CD14-positive monocyte (primary cell): ENCODE measurements at regions not wholly inside any gene's neighbourhood (a gene's known extent, or its start where the extent isn't known, plus 50 kb on each side); places are given as distances from the start of the nearest gene placed in this dataset.

Experiments used
- DNase-seq, 3 donors: peaks; one replicate each; pipeline ENCODE4 v3.0.0-alpha.2; 2011 to 2022
- H2AFZ ChIP-seq: 2 replicates; pipeline ENCODE4 v1.6.0; 2012; ENCODE audit warnings: mild to moderate bottlenecking, low read depth, low read length, inconsistent platforms; ENCODE audit not compliant: insufficient read depth, poor library complexity, severe bottlenecking
- H3K27ac ChIP-seq, 2 donors: 1 replicate in 1 of 2; 2 replicates in 1 of 2; pipeline ENCODE4 v1.5.1; 2012 to 2013; ENCODE audit warnings: low read length in 2 of 2, control low read depth in 1 of 2, inconsistent platforms in 1 of 2, low read depth in 1 of 2, mild to moderate bottlenecking in 1 of 2
- H3K27me3 ChIP-seq, 2 donors: one replicate each; pipeline versions ENCODE4 v1.6.0 to v1.6.1; 2011 to 2013; ENCODE audit warnings: low read length in 2 of 2; ENCODE audit not compliant: control insufficient read depth in 2 of 2, insufficient read depth in 2 of 2
- H3K36me3 ChIP-seq, 2 donors: replicated peaks in 1 of 2; 1 replicate in 1 of 2; 2 replicates in 1 of 2; pipeline versions ENCODE4 v1.5.1 to v1.6.1; 2012 to 2013; ENCODE audit warnings: low read length in 2 of 2, control low read depth in 1 of 2, inconsistent platforms in 1 of 2, mild to moderate bottlenecking in 1 of 2; ENCODE audit not compliant: insufficient read depth in 2 of 2, control insufficient read depth in 1 of 2
- H3K4me1 ChIP-seq, 2 donors: 1 replicate in 1 of 2; 2 replicates in 1 of 2; pipeline versions ENCODE4 v1.5.1 to v1.6.1; 2012 to 2013; ENCODE audit warnings: low read length in 2 of 2, control low read depth in 1 of 2, inconsistent platforms in 1 of 2, mild to moderate bottlenecking in 1 of 2, moderate library complexity in 1 of 2; ENCODE audit not compliant: insufficient read depth in 2 of 2, control insufficient read depth in 1 of 2
- H3K4me2 ChIP-seq: replicated peaks from 2 replicates; pipeline ENCODE3; 2012; ENCODE audit warnings: low read length, moderate library complexity, mild to moderate bottlenecking; ENCODE audit not compliant: poor library complexity, severe bottlenecking; ENCODE audit errors: extremely low read depth
- H3K4me3 ChIP-seq, 3 experiments: fragments of 200-600 bp in 1 of 3; sonication (generic) in 1 of 3; replicated peaks in 1 of 3; 1 replicate in 2 of 3; 2 replicates in 1 of 3; pipeline ENCODE4 v1.5.1; 2011 to 2013; ENCODE audit warnings: low read length in 3 of 3, mild to moderate bottlenecking in 3 of 3, control low read depth in 2 of 3, low read depth in 2 of 3, inconsistent platforms in 1 of 3, moderate library complexity in 1 of 3
- H3K79me2 ChIP-seq: 2 replicates; pipeline ENCODE4 v1.6.0; 2012; ENCODE audit warnings: mild to moderate bottlenecking, control low read depth, inconsistent platforms, low read length, moderate library complexity; ENCODE audit not compliant: insufficient read depth
- H3K9ac ChIP-seq: 2 replicates; pipeline ENCODE4 v1.6.0; 2017; ENCODE audit warnings: low read length, mild to moderate bottlenecking; ENCODE audit not compliant: insufficient read depth, poor library complexity, severe bottlenecking
- H3K9me3 ChIP-seq, 2 donors: replicated peaks in 1 of 2; 1 replicate in 1 of 2; 2 replicates in 1 of 2; pipeline versions ENCODE4 v1.5.1 to v1.6.1; 2012 to 2013; ENCODE audit warnings: low read length in 2 of 2, control low read depth in 1 of 2; ENCODE audit not compliant: control insufficient read depth in 1 of 2, insufficient read depth in 1 of 2
- H4K20me1 ChIP-seq: 2 replicates; pipeline ENCODE4 v1.6.0; 2012; ENCODE audit warnings: mild to moderate bottlenecking, low read length, control low read depth, moderate library complexity; ENCODE audit not compliant: insufficient read depth
- H3K27ac Mint-ChIP-seq, 7 donors: one replicate each; pipeline ENCODE4 v1.8.0; 2020; ENCODE audit warnings: mild to moderate bottlenecking in 7 of 7, mixed read lengths in 7 of 7, moderate library complexity in 6 of 7, inconsistent platforms in 2 of 7
- H3K27me3 Mint-ChIP-seq, 3 donors: one replicate each; pipeline ENCODE4 v1.8.0; 2021 to 2022; ENCODE audit warnings: low read depth in 3 of 3, mild to moderate bottlenecking in 3 of 3, mixed read lengths in 3 of 3, moderate library complexity in 3 of 3, inconsistent platforms in 1 of 3
- H3K36me3 Mint-ChIP-seq, 2 donors: one replicate each; pipeline ENCODE4 v1.8.0; 2020; ENCODE audit warnings: mixed read lengths in 2 of 2, inconsistent platforms in 1 of 2, mild to moderate bottlenecking in 1 of 2
- H3K4me1 Mint-ChIP-seq: one replicate; pipeline ENCODE4 v1.8.0; 2020; ENCODE audit warnings: mild to moderate bottlenecking, mixed read lengths
- H3K4me3 Mint-ChIP-seq, 2 donors: one replicate each; pipeline ENCODE4 v1.8.0; 2020; ENCODE audit warnings: mild to moderate bottlenecking in 2 of 2, mixed read lengths in 2 of 2, moderate library complexity in 1 of 2
- H3K9me3 Mint-ChIP-seq, 7 donors: one replicate each; pipeline ENCODE4 v1.8.0; 2020 to 2022; ENCODE audit warnings: mixed read lengths in 7 of 7, mild to moderate bottlenecking in 6 of 7, moderate library complexity in 6 of 7, inconsistent platforms in 2 of 7
- WGBS: methylation state at CpG from one replicate; pipeline ENCODE4 v1.1.5; 2013; ENCODE audit warnings: missing lambda C conversion rate; ENCODE audit not compliant: insufficient coverage; 5-methylcytosine and 5-hydroxymethylcytosine counted together
- intact Hi-C, 2 donors: fragments of 100-400 bp; cut with micrococcal nuclease; formaldehyde crosslinking; loops; one replicate each; pipeline versions ENCODE4 v1.15.0 to v1.15.1; 2023
- TF ChIP-seq, protein P1 (sequence below): fragments of 200-600 bp; IDR thresholded peaks from one replicate; pipeline ENCODE4 v1.8.0; 2022; ENCODE audit warnings: antibody characterized with exemption, mild to moderate bottlenecking

DNA sequence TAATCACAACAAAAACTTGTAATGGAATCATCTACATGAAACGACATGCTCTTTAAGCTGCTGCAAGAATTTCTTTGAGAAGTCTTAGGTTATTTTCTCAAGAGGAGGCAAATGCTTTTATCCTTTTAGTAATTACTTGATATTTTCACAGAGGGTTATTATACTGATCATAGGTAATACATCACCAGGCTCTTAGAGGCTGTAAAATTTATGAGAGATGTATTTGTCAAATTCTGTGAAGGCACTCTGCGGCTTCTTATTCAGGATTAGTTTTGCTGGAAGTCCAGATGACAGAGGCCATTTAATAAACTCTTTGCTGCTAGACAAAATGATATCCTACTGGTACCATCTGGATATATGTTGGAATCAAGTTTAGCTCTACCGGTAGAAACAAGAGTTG lies 624.3 kb upstream of the BRINP3 start:
- Histone ChIP-seq H3K9ac (no peak overlapping the region), H3K4me3 (no peak overlapping the region), H3K4me1 (no peaks in the 10 kb centered on the region), H3K27ac (no peak overlapping the region), H4K20me1 (no peaks in the 10 kb centered on the region), H3K4me2 (no peak overlapping the region), H3K27me3 (no peaks in the 10 kb centered on the region), H3K9me3 (no peaks in the 10 kb centered on the region), H2AFZ (no peak overlapping the region), H3K36me3 (no peaks in the 10 kb centered on the region), H3K79me2 (no peaks in the 10 kb centered on the region)
- no peaks in the 10 kb centered on the region for H3K27me3 Mint-ChIP-seq
- H3K27ac Mint-ChIP-seq, result no peak overlapping the region
- no peaks in the 10 kb centered on the region for H3K36me3 Mint-ChIP-seq
- no peak overlapping the region for H3K4me3 Mint-ChIP-seq
- H3K4me1 Mint-ChIP-seq, result no peaks in the 10 kb centered on the region
- no CpG with 5 or more reads among the region's 3 CpGs for WGBS
- TF ChIP-seq, protein P1, sequence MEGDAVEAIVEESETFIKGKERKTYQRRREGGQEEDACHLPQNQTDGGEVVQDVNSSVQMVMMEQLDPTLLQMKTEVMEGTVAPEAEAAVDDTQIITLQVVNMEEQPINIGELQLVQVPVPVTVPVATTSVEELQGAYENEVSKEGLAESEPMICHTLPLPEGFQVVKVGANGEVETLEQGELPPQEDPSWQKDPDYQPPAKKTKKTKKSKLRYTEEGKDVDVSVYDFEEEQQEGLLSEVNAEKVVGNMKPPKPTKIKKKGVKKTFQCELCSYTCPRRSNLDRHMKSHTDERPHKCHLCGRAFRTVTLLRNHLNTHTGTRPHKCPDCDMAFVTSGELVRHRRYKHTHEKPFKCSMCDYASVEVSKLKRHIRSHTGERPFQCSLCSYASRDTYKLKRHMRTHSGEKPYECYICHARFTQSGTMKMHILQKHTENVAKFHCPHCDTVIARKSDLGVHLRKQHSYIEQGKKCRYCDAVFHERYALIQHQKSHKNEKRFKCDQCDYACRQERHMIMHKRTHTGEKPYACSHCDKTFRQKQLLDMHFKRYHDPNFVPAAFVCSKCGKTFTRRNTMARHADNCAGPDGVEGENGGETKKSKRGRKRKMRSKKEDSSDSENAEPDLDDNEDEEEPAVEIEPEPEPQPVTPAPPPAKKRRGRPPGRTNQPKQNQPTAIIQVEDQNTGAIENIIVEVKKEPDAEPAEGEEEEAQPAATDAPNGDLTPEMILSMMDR, result no peak
- peaks cover 0 to 4% (median 0%) of the 10 kb centered on the region in 7 donors for H3K9me3 Mint-ChIP-seq
- intact Hi-C loops, result no loop called here
- no peak for DNase-seq

DNA sequence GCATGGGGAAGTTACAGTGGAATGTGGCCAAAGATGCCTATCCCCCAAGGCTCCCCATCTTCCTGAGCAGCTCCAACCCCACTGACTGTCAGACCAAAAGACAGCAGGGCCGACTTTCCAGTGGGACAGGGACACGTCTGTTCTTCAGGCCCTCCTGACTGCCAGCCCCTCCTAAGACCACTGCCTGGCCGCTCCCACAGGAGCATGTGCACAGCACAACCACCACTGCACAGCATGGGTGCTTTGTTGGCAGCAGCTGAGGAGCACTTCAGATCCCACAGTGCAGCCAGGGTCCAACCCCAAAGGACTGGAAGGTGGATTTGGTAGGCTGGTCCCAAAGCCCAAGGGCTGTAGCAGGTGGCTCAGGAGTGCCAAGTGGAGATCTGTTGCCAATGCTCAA lies 648.3 kb upstream of the BRINP3 start:
- intact Hi-C loops, result no loop called here

More for the DNA sequence above, 648.3 kb upstream of the BRINP3 start:
- no peaks in the 10 kb centered on the region for H3K79me2 ChIP-seq
- H3K27ac ChIP-seq, result no peak overlapping the region
- no peaks in the 10 kb centered on the region for H3K27me3 ChIP-seq
- H3K36me3 Mint-ChIP-seq, result no peaks in the 10 kb centered on the region
- H3K27ac Mint-ChIP-seq, result no peak overlapping the region
- H3K36me3 ChIP-seq, result no peaks in the 10 kb centered on the region
- TF ChIP-seq, protein P1, result no peak
- H3K27me3 Mint-ChIP-seq, result peaks cover 0 to 2% (median 0%) of the 10 kb centered on the region in 3 donors
- H3K4me1 ChIP-seq, result no peaks in the 10 kb centered on the region
- no peak overlapping the region for H3K9ac ChIP-seq
- H3K4me3 ChIP-seq, result no peak overlapping the region
- 75% methylated on average over 3 of the region's 3 CpGs for WGBS
- H3K4me3 Mint-ChIP-seq, result no peak overlapping the region
- H3K9me3 ChIP-seq, result peaks cover 7 to 10% of the 10 kb centered on the region in 2 donors
- H4K20me1 ChIP-seq, result no peaks in the 10 kb centered on the region
- no peak overlapping the region for H3K4me2 ChIP-seq
- no peaks in the 10 kb centered on the region for H3K4me1 Mint-ChIP-seq
- H3K9me3 Mint-ChIP-seq, result peaks cover 2 to 18% (median 7%) of the 10 kb centered on the region in 7 donors
- H2AFZ ChIP-seq, result no peak overlapping the region
- DNase-seq, result peak in 1 of 3 donors; percentile 2
